Erythroblast (primary cell): ENCODE measurements at regions not wholly inside any gene's neighbourhood (a gene's known extent, or its start where the extent isn't known, plus 50 kb on each side); places are given as distances from the start of the nearest gene placed in this dataset.

ENCODE experiments used
- GATA1 ChIP-seq: IDR thresholded peaks from 2 replicates; pipeline ENCODE4 v1.6.1; 2011; ENCODE audit warnings: low read depth, mild to moderate bottlenecking, control low read depth, low read length, moderate library complexity
- POLR2A ChIP-seq: IDR thresholded peaks from 2 replicates; pipeline ENCODE4 v1.6.1; 2011; ENCODE audit warnings: mild to moderate bottlenecking, low read length

DNA sequence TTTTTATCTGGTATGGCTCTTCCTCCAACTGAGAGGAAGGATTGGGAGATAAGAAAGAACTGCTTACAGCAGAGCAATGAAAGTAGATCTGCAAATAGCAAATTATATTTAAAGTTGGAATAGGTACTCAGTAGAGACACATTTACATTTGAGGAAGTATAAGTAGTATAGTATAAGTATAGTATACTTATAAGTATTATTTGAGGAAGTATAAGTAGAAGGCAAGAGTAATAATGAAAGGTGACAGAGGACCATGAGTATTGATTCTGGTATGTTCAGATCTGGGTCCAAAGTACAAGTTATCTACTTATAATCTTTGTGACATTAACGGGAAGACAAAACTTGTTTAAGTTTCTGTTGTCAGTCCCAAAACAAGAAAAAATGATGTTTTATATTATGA lies 527.6 kb upstream of the SORCS1 start:
- no peak for TF ChIP-seq POLR2A
- no peak for TF ChIP-seq GATA1
